GM10266 (cell line): ENCODE measurements at regions not wholly inside any gene's neighbourhood (a gene's known extent, or its start where the extent isn't known, plus 50 kb on each side); places are given as distances from the start of the nearest gene placed in this dataset.

Experiments
- DNase-seq: peaks from one replicate; pipeline ENCODE4 v3.0.0; 2012; ENCODE audit errors: extremely low spot score
- TF ChIP-seq, protein P1 (sequence below): IDR thresholded peaks from 2 replicates; pipeline ENCODE4 v1.5.1; 2012; ENCODE audit warnings: mild to moderate bottlenecking, low read depth; ENCODE audit not compliant: control insufficient read depth, insufficient read depth; ENCODE audit errors: missing control alignments

DNA sequence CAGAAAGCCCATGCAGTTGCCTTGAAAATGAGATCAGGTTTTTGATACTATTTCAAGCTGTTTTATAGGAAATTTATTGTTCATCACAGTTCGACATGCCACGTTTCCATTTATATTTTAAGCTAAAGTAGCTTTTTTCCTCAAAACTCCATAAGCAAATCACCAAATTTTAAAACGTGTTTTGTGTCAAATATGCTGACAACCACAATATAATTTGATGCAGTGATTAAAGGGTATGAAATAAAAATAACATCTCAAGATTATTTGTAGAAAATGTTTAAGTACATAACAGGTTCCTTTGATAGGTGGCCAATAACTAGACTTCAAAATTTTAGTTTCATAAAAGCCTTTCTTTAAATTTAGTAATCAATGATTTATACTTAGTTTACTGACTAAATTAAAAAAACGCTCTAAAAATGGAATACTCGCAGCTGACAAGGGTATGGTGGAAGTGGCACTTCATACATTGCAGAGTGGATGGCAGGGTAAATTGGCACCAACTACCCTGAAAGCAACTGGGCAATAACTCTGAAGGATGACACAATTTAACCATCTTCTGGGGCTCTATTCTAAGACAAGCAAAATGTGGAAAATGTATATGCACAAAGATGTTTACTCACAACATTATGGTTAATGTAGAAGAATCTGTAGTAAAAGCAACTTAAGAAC is 481.6 kb downstream of the TNS3 start:
- no peak for DNase-seq
- TF ChIP-seq, protein P1, sequence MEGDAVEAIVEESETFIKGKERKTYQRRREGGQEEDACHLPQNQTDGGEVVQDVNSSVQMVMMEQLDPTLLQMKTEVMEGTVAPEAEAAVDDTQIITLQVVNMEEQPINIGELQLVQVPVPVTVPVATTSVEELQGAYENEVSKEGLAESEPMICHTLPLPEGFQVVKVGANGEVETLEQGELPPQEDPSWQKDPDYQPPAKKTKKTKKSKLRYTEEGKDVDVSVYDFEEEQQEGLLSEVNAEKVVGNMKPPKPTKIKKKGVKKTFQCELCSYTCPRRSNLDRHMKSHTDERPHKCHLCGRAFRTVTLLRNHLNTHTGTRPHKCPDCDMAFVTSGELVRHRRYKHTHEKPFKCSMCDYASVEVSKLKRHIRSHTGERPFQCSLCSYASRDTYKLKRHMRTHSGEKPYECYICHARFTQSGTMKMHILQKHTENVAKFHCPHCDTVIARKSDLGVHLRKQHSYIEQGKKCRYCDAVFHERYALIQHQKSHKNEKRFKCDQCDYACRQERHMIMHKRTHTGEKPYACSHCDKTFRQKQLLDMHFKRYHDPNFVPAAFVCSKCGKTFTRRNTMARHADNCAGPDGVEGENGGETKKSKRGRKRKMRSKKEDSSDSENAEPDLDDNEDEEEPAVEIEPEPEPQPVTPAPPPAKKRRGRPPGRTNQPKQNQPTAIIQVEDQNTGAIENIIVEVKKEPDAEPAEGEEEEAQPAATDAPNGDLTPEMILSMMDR, result no peak

DNA sequence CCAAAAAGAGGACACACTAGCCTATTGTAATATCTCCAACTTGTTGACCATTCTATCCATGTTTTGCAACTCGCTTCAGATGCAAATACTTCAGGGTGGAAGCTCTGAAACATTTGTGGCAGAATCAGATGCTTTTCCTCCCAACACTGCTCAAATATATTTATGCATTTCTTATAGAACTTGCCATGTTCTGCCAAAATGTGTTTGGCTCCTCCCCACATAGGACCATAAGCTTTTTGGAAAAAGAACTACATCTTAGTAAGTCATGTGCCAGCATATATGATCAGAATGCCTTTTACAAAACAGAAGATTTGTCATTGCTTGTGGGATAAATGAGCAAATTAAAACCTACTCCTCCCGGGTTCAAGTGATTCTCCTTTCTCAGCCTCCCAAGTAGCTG is 484.5 kb downstream of the TNS3 start:
- TF ChIP-seq, protein P1, result no peak
- no peak for DNase-seq

DNA sequence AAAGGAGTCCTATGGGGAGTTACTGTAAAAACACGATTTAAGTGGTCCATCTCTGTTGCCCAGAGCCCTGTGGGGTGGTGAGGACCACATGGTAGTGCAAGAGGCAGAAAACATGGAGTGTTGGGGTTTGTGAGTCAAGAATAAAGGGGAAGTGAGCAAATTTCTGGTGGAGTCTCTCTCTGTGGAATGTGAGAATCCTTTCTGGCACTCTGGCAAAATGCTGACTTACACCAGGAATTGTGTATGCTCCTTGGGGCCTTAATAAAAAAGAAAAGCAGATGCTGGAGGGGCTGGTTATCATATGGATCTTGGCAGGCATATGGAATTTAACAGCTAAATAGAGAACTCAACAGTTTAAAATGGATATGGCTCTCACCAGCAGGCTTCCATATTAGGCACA is 486.0 kb downstream of the TNS3 start:
- DNase-seq, result no peak
- TF ChIP-seq, protein P1, result no peak

DNA sequence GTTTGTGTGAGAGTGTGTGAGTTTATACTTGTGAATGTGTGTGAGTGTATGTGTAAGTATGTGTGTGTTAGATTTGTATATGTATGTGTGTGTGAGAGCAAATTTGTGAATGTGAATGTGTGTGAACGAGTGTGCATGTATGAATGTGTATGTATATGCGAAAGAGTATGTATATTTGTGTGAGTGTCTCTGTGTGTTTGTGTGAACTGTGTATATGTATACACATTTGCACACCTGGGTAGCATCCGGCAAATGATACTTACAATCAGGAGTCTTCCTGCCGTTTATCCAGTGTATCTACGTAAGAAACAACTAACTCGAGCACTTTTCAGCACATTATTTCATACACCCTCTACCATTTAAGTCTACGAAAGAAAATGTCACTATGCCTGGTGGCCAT is 487.4 kb downstream of the TNS3 start:
- TF ChIP-seq, protein P1, result no peak
- DNase-seq, result no peak

DNA sequence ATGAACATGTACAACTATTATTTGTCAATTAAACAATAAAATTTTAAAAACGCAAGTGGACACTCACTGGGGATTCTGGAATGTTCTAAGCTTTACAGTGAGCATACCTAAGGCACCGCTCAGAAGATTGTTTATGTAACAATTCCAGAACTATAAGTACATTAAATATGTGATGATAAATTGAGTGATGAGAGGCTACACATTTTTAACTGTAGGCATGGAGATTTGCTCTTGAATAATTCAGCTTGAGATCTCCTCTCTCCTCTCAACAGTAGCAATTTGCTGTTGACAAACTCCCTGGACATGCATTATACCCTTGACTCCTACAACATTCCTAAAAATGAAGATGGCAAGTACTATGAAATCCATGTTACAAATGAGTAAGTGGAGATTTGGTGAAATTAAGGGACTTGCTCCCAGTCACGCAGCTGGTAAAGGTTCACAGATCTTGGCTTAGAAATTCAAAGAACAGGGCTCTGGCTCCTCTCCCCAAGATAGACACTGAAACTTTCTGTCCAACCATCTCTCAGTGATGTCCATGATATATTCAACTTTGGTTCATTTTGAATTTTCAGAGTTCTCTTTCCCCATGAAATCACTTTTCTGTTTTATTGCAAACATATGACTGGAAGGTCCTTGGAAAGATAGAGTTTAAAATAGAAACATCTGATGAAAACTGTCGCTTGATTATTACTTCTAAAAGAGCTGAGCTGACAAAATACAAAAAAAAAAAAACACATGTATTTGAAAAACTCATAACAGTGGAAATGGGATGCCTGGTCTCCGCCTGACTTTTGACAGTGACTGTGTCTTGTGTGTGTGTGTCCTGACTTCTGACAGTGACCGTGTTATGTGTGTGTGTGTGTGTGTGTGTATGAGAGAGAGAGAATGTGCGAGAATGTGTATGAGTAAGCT is 488.3 kb downstream of the TNS3 start:
- DNase-seq, result no peak
- TF ChIP-seq, protein P1, result no peak

DNA sequence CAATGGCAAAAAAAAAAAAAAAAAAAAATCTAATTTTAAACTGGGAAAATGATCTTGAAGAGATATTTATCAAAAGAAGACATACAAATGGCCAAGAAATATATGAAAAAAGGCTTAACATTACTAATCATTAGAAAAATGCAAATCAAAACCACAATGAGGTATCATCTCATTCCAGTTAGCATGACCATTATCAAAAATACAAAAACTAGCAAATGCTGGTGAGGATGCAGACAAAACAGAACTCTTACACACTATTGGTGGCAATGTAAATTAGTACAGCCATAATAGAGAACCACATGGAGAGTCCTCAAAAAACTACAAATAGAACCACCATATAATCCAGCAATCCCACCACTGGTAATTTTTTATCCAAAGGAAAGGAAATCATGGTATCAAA is 489.6 kb downstream of the TNS3 start:
- TF ChIP-seq, protein P1, result no peak
- no peak for DNase-seq

DNA sequence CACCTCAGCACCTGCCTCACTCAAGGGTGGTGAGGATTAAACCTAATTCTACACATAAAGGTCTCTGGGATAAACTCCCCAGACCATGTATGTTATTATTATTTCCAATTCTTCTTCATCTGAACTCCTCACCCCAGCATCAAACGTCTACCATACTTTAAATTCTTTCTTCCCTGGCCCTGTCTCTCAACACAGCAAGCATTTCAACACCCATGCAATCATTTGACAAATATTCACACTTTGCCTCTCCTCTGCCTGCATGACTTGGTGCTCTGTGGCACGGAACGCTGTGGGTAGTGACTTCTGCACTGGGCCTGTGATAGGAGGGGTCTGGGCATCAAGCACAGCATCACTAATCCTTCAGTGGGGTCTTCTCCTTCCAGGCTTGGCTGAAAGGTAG is 490.8 kb downstream of the TNS3 start:
- TF ChIP-seq, protein P1, result no peak

More for the DNA sequence above, 490.8 kb downstream of the TNS3 start:
- DNase-seq, result no peak
